Caco-2 (cell line): ENCODE measurements at regions not wholly inside any gene's neighbourhood (a gene's known extent, or its start where the extent isn't known, plus 50 kb on each side); places are given as distances from the start of the nearest gene placed in this dataset.

Experiments
- BruUV-seq: library from RNA; stranded (reverse); fragments of 400-500 nt; replicated peaks from 2 replicates; lab custom pipeline; 2021; lab: Mats Ljungman, UMichigan
- CTCF ChIA-PET: fragments of 300-600 bp; sonication (Branson Sonifier 250); formaldehyde crosslinking; loops from one replicate; lab custom pipeline; 2022; ENCODE audit warnings: antibody characterized with exemption; lab: Charles Lee
- POLR2A ChIA-PET: fragments of 300-600 bp; sonication (Branson Sonifier 250); formaldehyde crosslinking; loops from one replicate; lab custom pipeline; 2022; ENCODE audit warnings: antibody characterized with exemption; lab: Charles Lee
- DNase-seq, 2 experiments: peaks; one replicate each; pipeline versions ENCODE4 v3.0.0 to v3.0.0-alpha.2; 2020 to 2022
- H3K27me3 ChIP-seq: replicated peaks from 2 replicates; pipeline ENCODE4 v1.6.0; 2011; ENCODE audit warnings: low read length; ENCODE audit not compliant: control insufficient read depth, insufficient read depth
- H3K36me3 ChIP-seq: 2 replicates; pipeline ENCODE4 v1.5.1; 2011; ENCODE audit warnings: low read length; ENCODE audit not compliant: control insufficient read depth, insufficient read depth
- H3K4me1 ChIP-seq: fragments of 250-450 bp; sonication (Bioruptor Pico); 2 replicates; pipeline ENCODE4 v1.5.1; 2020; ENCODE audit warnings: mild to moderate bottlenecking
- H3K4me3 ChIP-seq: 2 replicates; pipeline ENCODE4 v1.5.1; 2011; ENCODE audit warnings: low read depth, mild to moderate bottlenecking, control low read depth, low read length
- H3K9me3 ChIP-seq: fragments of 250-450 bp; sonication (Bioruptor Pico); 2 replicates; pipeline ENCODE4 v1.5.1; 2020; ENCODE audit warnings: mild to moderate bottlenecking, moderate library complexity
- H3K27ac Mint-ChIP-seq: one replicate; pipeline ENCODE4 v1.8.0; 2022; ENCODE audit warnings: mixed read lengths; ENCODE audit not compliant: unreplicated experiment
- H3K27me3 Mint-ChIP-seq: one replicate; pipeline ENCODE4 v1.8.0; 2022; ENCODE audit warnings: mixed read lengths; ENCODE audit not compliant: insufficient read depth, unreplicated experiment
- H3K36me3 Mint-ChIP-seq: one replicate; pipeline ENCODE4 v1.8.0; 2022; ENCODE audit warnings: mild to moderate bottlenecking, mixed read lengths; ENCODE audit not compliant: insufficient read depth, unreplicated experiment
- H3K4me1 Mint-ChIP-seq: one replicate; pipeline ENCODE4 v1.8.0; 2022; ENCODE audit warnings: low read depth, mixed read lengths; ENCODE audit not compliant: unreplicated experiment
- H3K4me3 Mint-ChIP-seq: one replicate; pipeline ENCODE4 v1.8.0; 2022; ENCODE audit warnings: mild to moderate bottlenecking, moderate library complexity, mixed read lengths; ENCODE audit not compliant: unreplicated experiment
- H3K9me3 Mint-ChIP-seq: one replicate; pipeline ENCODE4 v1.8.0; 2022; ENCODE audit warnings: mixed read lengths; ENCODE audit not compliant: unreplicated experiment
- CTCF ChIP-seq, 2 experiments: fragments of 200-600 bp in 1 of 2; IDR thresholded peaks; 1 replicate in 1 of 2; 2 replicates in 1 of 2; pipeline versions ENCODE4 v1.5.1 to v1.8.0; 2011 to 2022; ENCODE audit warnings: antibody characterized with exemption in 1 of 2, control low read depth in 1 of 2, inconsistent platforms in 1 of 2, low read depth in 1 of 2, low read length in 1 of 2, mild to moderate bottlenecking in 1 of 2, moderate library complexity in 1 of 2; ENCODE audit not compliant: insufficient read depth in 1 of 2, severe bottlenecking in 1 of 2, unreplicated experiment in 1 of 2
- intact Hi-C: fragments of 100-400 bp; cut with micrococcal nuclease; formaldehyde crosslinking; loops from one replicate; pipeline ENCODE4 v1.10.0; 2022; ENCODE audit not compliant: unreplicated experiment

- POLR2A ChIA-PET = no interaction called here
- H3K9me3 Mint-ChIP-seq = no peaks in the 10 kb centered on the region
Observed at GRCh38 chr2:82279367-82279766, 1974.8 kb upstream of the LRRTM1 start.

GRCh38 chr2:82278416-82278815, 1973.9 kb upstream of the LRRTM1 start:
- Mint-ChIP-seq H3K4me1 (no peaks in the 10 kb centered on the region), H3K4me3 (no peak overlapping the region), H3K9me3 (no peaks in the 10 kb centered on the region), H3K27ac (no peak overlapping the region), H3K36me3 (no peaks in the 10 kb centered on the region), H3K27me3 (no peaks in the 10 kb centered on the region)
- H3K4me1 ChIP-seq = no peaks in the 10 kb centered on the region
- H3K4me3 ChIP-seq = no peak overlapping the region
- H3K9me3 ChIP-seq = no peaks in the 10 kb centered on the region
- no TSS peak for BruUV-seq
- no peaks in the 10 kb centered on the region for H3K36me3 ChIP-seq
- no peaks in the 10 kb centered on the region for H3K27me3 ChIP-seq
- CTCF ChIA-PET = no interaction called here
- no peak for DNase-seq
- no peak for TF ChIP-seq CTCF (IDR thresholded peaks at IDR 0.05; ENCODE audit: insufficient read depth in 1 of 2, low read depth in 1 of 2, low read length in 1 of 2, severe bottlenecking in 1 of 2, unreplicated experiment in 1 of 2)
- intact Hi-C loops = no loop called here
- POLR2A ChIA-PET = no interaction called here

More at GRCh38 chr2:82279367-82279766, 1974.8 kb upstream of the LRRTM1 start:
- no TSS peak for BruUV-seq
- DNase-seq = no peak
- Histone ChIP-seq H3K4me1 (no peaks in the 10 kb centered on the region), H3K36me3 (no peaks in the 10 kb centered on the region), H3K27me3 (no peaks in the 10 kb centered on the region), H3K4me3 (no peak overlapping the region), H3K9me3 (no peaks in the 10 kb centered on the region)
- no peak overlapping the region for H3K27ac Mint-ChIP-seq
- no peak overlapping the region for H3K4me3 Mint-ChIP-seq
- no peaks in the 10 kb centered on the region for H3K36me3 Mint-ChIP-seq
- CTCF ChIA-PET = no interaction called here
- intact Hi-C loops = no loop called here
- no peaks in the 10 kb centered on the region for H3K4me1 Mint-ChIP-seq
- no peaks in the 10 kb centered on the region for H3K27me3 Mint-ChIP-seq
- TF ChIP-seq CTCF (IDR thresholded peaks at IDR 0.05; ENCODE audit: insufficient read depth in 1 of 2, low read depth in 1 of 2, low read length in 1 of 2, severe bottlenecking in 1 of 2, unreplicated experiment in 1 of 2) = no peak

- H3K4me3 ChIP-seq = no peak overlapping the region
- ChIA-PET POLR2A (no interaction called here), CTCF (no interaction called here)
- no peak for TF ChIP-seq CTCF (IDR thresholded peaks at IDR 0.05; ENCODE audit: insufficient read depth in 1 of 2, low read depth in 1 of 2, low read length in 1 of 2, severe bottlenecking in 1 of 2, unreplicated experiment in 1 of 2)
- Mint-ChIP-seq H3K4me1 (no peaks in the 10 kb centered on the region), H3K36me3 (no peaks in the 10 kb centered on the region), H3K4me3 (no peak overlapping the region), H3K27ac (no peak overlapping the region), H3K9me3 (no peaks in the 10 kb centered on the region), H3K27me3 (peaks cover 3% of the 10 kb centered on the region)
- intact Hi-C loops = no loop called here
- BruUV-seq = no TSS peak
- no peaks in the 10 kb centered on the region for H3K27me3 ChIP-seq
- DNase-seq = no peak
- H3K36me3 ChIP-seq = no peaks in the 10 kb centered on the region
- H3K9me3 ChIP-seq = no peaks in the 10 kb centered on the region
- H3K4me1 ChIP-seq = no peaks in the 10 kb centered on the region
Observed at GRCh38 chr2:82275599-82275998, 1971.0 kb upstream of the LRRTM1 start.
